Rectal smooth muscle tissue (tissue), 1 donor: ENCODE measurements at regions not wholly inside any gene's neighbourhood (a gene's known extent, or its start where the extent isn't known, plus 50 kb on each side); places are given as distances from the start of the nearest gene placed in this dataset.

Experiments
- H3K27ac ChIP-seq: one replicate; pipeline ENCODE4 v1.7.0; 2013; ENCODE audit warnings: low read depth, low read length, inconsistent platforms
- H3K27me3 ChIP-seq: one replicate; pipeline ENCODE4 v1.7.0; 2013; ENCODE audit warnings: low read length; ENCODE audit not compliant: control insufficient read depth, insufficient read depth
- H3K36me3 ChIP-seq: one replicate; pipeline ENCODE4 v1.7.0; 2013; ENCODE audit warnings: low read length; ENCODE audit not compliant: control insufficient read depth, insufficient read depth
- H3K4me1 ChIP-seq: one replicate; pipeline ENCODE4 v1.7.0; 2013; ENCODE audit warnings: low read length; ENCODE audit not compliant: control insufficient read depth, insufficient read depth
- H3K4me3 ChIP-seq: one replicate; pipeline ENCODE4 v1.7.0; 2013; ENCODE audit warnings: low read length
- H3K9ac ChIP-seq: one replicate; pipeline ENCODE4 v1.7.0; 2013; ENCODE audit warnings: low read length

GRCh38 chr3:34020170-34020569, 221.7 kb downstream of the PDCD6IP start:
- Histone ChIP-seq H3K27me3 (no peaks in the 10 kb centered on the region), H3K4me1 (no peaks in the 10 kb centered on the region), H3K9ac (no peak overlapping the region), H3K4me3 (no peak overlapping the region), H3K36me3 (no peaks in the 10 kb centered on the region), H3K27ac (no peak overlapping the region)

GRCh38 chr3:34020726-34021680, 222.6 kb downstream of the PDCD6IP start:
- Histone ChIP-seq H3K36me3 (no peaks in the 10 kb centered on the region), H3K4me1 (no peaks in the 10 kb centered on the region), H3K27ac (no peak overlapping the region), H3K4me3 (no peak overlapping the region), H3K27me3 (no peaks in the 10 kb centered on the region), H3K9ac (no peak overlapping the region)

- Histone ChIP-seq H3K4me1 (no peaks in the 10 kb centered on the region), H3K9ac (no peak overlapping the region), H3K27me3 (no peaks in the 10 kb centered on the region), H3K36me3 (no peaks in the 10 kb centered on the region), H3K27ac (no peak overlapping the region), H3K4me3 (no peak overlapping the region)
Measured at GRCh38 chr3:34022147-34022546, 223.7 kb downstream of the PDCD6IP start.

- Histone ChIP-seq H3K27ac (no peak overlapping the region), H3K9ac (no peak overlapping the region), H3K4me1 (no peaks in the 10 kb centered on the region), H3K4me3 (no peak overlapping the region), H3K27me3 (no peaks in the 10 kb centered on the region), H3K36me3 (no peaks in the 10 kb centered on the region)
Measured at GRCh38 chr3:34024447-34025240, 226.2 kb downstream of the PDCD6IP start.

- Histone ChIP-seq H3K36me3 (no peaks in the 10 kb centered on the region), H3K4me3 (no peak overlapping the region), H3K27ac (no peak overlapping the region), H3K9ac (no peak overlapping the region), H3K4me1 (no peaks in the 10 kb centered on the region), H3K27me3 (no peaks in the 10 kb centered on the region)
Measured at GRCh38 chr3:34033839-34034238, 235.4 kb downstream of the PDCD6IP start.

- Histone ChIP-seq H3K27me3 (no peaks in the 10 kb centered on the region), H3K4me3 (no peak overlapping the region), H3K36me3 (no peaks in the 10 kb centered on the region), H3K9ac (no peak overlapping the region), H3K4me1 (no peaks in the 10 kb centered on the region), H3K27ac (no peak overlapping the region)
Measured at GRCh38 chr3:34034840-34035239, 236.4 kb downstream of the PDCD6IP start.

- no peak overlapping the region for H3K9ac ChIP-seq
Measured at GRCh38 chr3:34035775-34036174, 237.3 kb downstream of the PDCD6IP start.

GRCh38 chr3:34037260-34037659, 238.8 kb downstream of the PDCD6IP start:
- no peaks in the 10 kb centered on the region for H3K4me1 ChIP-seq
- H3K9ac ChIP-seq, result no peak overlapping the region
- no peak overlapping the region for H3K4me3 ChIP-seq
- no peaks in the 10 kb centered on the region for H3K27me3 ChIP-seq
- no peak overlapping the region for H3K27ac ChIP-seq
- no peaks in the 10 kb centered on the region for H3K36me3 ChIP-seq

More at GRCh38 chr3:34035775-34036174, 237.3 kb downstream of the PDCD6IP start:
- H3K27ac ChIP-seq, result no peak overlapping the region
- H3K4me1 ChIP-seq, result no peaks in the 10 kb centered on the region
- no peaks in the 10 kb centered on the region for H3K36me3 ChIP-seq
- no peaks in the 10 kb centered on the region for H3K27me3 ChIP-seq
- H3K4me3 ChIP-seq, result no peak overlapping the region

- Histone ChIP-seq H3K9ac (no peak overlapping the region), H3K27me3 (no peaks in the 10 kb centered on the region), H3K36me3 (no peaks in the 10 kb centered on the region), H3K27ac (no peak overlapping the region), H3K4me1 (no peaks in the 10 kb centered on the region), H3K4me3 (no peak overlapping the region)
Measured at GRCh38 chr3:34038131-34038530, 239.7 kb downstream of the PDCD6IP start.

GRCh38 chr3:34046154-34046553, 247.7 kb downstream of the PDCD6IP start:
- Histone ChIP-seq H3K27ac (no peak overlapping the region), H3K36me3 (no peaks in the 10 kb centered on the region), H3K4me3 (no peak overlapping the region), H3K4me1 (no peaks in the 10 kb centered on the region), H3K9ac (no peak overlapping the region), H3K27me3 (no peaks in the 10 kb centered on the region)

GRCh38 chr3:34053626-34054025, 255.2 kb downstream of the PDCD6IP start:
- no peak overlapping the region for H3K4me3 ChIP-seq
- H3K9ac ChIP-seq, result no peak overlapping the region
- no peaks in the 10 kb centered on the region for H3K27me3 ChIP-seq
- H3K27ac ChIP-seq, result no peak overlapping the region
- no peaks in the 10 kb centered on the region for H3K36me3 ChIP-seq
- no peaks in the 10 kb centered on the region for H3K4me1 ChIP-seq

- no peak overlapping the region for H3K9ac ChIP-seq
- no peak overlapping the region for H3K4me3 ChIP-seq
- H3K36me3 ChIP-seq, result no peaks in the 10 kb centered on the region
- H3K27me3 ChIP-seq, result no peaks in the 10 kb centered on the region
- no peaks in the 10 kb centered on the region for H3K4me1 ChIP-seq
- no peak overlapping the region for H3K27ac ChIP-seq
Measured at GRCh38 chr3:34056181-34056910, 257.9 kb downstream of the PDCD6IP start.
